ENCODE measurements at regions not wholly inside any gene's neighbourhood (a gene's known extent, or its start where the extent isn't known, plus 50 kb on each side); places are given as distances from the start of the nearest gene placed in this dataset.

DNA sequence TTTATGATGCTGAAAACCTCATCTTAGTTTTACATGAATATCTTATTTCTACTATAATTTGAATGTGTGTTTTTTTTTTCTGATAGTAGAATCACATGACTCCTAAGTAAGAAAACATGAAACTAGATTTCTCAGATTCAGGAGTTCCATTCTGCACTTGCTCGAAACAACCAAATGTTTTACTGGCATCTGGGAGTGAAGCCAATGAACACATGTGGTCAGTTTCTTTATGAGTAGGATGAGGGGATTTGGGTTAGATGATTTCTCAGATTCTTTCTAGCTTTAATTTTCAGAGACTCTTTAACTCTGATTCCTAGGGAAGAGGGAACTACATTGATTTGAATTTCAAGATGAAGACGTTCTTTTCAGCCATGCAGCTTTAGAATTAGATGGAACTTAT is 225.0 kb upstream of the NT5C1B start:
- DNase-seq, result no peak

DNA sequence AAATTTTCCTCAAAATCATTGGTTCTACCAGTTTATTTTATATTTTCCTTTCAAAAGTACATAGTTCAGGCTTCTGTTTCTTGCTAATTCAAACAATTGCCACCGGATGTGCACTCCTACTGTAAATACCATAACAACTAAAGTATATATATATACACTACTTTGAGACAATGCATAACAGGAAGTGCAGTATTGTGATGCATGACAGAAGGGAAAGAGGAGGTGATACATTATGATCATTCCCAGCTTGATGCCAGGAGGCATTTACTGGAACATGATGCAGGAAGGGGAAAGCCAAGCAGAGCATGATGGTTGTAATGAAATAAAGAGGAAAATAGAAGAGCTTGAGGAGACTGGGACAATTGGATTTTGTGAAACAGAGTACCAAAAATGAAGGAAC is 215.2 kb upstream of the NT5C1B start:
- DNase-seq, result no peak

DNA sequence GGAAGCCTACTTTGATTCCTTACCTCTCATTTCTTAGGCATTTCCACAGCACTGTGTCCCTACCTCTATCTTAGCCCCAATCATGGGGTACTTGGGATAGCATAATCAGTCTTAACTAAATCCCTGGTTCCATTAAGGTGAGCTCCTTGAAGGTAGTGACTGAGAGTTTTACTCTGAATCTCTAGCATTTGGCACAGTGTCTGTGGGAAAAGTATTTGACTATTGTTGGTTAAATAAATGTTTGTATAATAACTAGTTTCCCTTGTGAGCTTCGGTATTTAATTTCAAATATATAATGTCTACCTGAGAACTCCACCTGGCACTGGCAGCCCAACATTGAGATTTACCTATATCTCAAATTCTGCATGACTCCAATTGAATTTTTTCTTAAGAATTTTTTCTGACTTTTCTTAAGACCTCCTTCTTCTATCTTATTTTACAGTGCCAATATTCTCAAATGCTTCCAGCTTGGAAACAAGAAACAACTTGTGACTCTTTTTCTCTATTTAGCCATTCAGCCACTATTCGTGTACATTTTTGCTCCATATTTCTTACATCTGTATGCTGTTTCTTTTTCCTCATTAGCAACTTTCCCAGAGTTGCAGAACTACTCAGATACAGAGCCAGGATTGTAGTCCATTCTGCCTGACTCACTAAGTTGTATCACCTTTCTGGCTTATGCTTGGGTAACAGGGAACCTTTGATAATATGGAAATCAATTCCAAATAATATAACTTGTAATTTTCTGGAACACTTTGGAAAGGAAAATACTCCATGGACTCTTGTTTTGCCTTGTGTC is 214.0 kb upstream of the NT5C1B start:
- DNase-seq, result no peak

DNA sequence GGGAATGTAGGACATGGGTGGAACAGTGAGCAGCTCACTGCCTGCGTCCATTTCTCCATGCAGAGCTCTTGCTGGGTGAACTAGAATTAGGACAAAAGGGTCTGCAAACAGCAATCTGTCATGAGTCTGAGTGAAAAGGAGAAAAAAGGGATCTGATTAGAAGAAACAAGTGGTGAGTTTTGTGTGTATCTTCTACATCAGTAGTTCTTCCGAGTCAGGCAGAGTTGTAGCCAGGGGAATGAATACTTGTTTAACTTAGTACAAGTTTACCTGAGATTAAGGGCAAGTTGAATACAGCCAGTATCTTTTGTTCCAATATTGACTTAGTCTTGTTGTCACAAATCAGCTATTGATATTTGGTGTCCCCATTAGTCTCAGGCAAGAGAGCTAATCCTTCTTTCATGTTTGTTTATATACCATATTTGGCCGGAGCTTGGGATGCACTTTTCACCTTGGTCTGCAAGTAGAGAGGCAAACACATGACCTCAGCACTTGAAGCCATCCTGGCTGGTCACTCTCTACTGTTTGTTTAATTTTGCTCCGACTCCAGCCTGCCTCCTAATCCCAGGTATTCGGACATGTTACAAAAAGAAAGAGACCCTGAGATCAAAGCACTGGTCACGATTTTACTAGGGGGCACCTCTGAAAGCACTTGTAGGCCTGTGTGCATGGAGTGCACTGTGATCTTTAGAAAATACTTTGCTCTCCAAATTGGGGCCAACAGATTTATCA is 211.0 kb upstream of the NT5C1B start:
- DNase-seq, result no peak

DNA sequence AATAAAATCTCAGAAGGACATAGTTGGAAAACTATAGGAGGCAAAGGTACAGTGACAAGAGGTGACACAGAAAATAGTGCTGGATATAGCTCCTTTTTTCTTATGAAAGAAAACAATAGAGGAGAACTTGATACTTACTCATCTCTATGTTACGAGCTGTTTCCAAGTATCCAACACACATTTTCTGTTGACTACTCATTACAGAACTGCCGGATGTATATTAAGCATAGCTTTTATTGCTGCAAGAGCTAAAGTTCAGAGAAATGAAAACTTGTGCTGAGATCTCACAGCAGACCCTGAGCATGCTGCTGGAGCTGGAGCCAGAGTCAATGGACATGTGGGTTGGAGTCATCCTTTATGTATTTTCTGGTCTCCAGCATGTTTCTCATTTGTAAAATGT is 210.0 kb upstream of the NT5C1B start:
- DNase-seq, result no peak

DNA sequence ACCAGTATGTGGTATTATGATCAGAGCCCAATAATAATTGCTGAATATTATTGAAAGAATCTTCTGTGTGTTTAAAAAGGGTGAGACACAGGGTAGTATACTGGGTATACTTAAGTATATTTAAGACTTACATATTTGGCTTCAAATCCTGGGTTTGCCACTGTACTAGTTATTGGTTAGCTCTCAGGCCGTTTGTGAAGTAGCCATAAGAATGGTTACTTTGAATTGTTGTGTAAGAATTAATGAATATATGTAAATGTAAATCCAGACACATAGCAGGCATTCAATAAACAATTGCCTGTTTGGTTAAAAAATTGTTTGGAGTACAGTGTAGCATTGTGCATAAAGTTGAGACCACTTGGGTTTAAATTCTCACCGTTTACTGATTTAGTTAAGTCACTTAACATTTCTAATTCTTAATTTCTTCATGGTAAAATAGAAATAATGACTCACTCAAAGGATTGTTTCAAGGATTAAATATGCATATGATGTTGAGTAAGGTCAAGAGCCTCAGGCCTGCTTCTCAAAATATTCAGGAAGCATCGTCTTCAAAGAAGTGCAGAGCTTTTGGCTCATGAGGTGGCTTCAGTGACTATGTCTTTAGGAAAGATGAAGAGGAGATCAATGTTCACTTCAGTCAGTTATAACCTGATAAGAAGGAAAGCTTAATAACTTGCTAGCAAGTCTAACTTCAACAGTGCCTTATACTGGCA is 207.9 kb upstream of the NT5C1B start:
- no peak for DNase-seq

DNA sequence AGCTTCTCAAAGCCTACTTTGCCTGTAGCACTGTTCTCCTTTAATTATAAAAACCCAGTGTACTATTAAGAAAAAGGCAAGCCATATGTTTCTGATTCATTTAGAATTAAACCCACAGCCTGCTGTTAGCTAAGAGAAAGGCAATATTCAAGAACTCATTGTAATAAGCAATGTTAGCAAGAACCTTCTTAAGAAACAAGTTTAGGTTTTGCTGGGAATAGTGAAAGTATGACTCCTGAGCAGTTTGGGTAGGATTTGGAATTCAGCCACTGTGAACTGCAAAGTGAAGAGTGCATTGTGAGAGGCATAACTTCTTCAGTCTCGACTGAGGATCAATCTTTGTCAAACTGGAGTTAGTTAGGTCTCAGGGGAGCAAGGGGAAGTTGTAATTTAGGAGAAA is 206.5 kb upstream of the NT5C1B start:
- DNase-seq, result no peak

DNA sequence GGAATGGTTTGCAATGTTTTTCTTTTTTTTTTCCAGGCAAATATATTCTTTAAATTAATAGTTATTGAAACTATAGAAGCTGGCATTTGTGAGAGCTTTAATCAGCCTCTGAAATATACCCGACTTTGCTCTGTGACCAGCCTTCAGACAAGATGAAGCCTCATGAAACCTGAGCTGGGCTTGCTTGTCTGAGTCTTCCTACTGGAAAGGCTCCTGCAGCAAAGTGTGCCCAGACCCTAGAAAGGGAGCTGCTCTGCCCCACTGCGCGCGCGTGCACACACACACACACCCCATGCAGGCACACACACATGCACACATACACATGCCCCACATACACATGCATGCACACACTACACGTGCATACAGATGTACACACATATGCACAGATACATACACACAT is 203.3 kb upstream of the NT5C1B start:
- no peak for DNase-seq

DNA sequence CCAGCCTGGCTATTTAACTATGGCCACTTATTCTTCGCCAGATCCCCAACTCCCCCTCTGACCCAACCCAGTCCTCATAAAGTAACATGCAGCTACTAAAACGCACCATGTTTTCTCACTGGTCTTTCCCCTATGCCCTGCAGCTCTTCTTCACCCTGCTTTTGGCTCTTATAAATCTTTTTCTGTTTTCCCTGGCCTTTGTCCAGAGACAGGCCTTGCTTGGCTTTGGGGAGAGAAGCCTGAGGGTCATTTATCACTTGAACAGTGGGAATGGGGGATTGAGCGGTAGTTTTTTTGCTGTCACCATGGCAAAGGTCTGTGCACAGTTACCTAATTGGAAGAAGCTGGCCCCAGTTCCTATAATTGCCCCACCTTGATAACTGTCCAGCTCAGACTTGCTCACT is 202.9 kb upstream of the NT5C1B start:
- DNase-seq, result no peak

DNA sequence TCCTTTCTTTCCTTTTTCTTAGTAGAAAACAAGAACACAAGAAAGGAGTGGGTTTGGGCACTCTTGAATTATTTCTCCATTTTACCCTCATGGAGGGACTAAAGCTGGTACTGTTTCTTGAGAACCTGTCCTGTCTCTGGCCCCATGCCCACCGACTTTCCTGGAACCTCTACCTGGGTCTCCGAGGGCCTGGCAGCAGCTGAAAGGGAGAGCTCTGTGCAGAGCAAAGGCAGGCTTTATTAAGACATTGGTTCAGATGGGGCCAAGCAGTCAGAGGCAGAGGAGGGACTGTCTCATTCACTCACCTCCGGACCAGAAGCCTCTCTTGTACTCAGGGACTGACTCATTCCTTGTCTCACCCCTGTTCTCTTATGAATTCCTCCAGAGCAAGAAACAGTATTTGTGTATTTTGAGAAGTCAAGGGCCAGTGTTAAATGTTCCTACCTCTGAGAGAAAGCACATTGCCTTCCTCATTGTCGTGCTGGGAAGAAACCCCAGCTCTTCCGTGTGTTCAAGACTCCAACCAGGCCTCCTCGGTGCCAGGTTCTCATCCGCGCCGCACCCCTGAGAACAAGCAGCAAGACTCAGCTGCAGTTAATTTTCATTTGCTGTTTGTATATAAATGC is 201.9 kb upstream of the NT5C1B start:
- no peak for DNase-seq

DNA sequence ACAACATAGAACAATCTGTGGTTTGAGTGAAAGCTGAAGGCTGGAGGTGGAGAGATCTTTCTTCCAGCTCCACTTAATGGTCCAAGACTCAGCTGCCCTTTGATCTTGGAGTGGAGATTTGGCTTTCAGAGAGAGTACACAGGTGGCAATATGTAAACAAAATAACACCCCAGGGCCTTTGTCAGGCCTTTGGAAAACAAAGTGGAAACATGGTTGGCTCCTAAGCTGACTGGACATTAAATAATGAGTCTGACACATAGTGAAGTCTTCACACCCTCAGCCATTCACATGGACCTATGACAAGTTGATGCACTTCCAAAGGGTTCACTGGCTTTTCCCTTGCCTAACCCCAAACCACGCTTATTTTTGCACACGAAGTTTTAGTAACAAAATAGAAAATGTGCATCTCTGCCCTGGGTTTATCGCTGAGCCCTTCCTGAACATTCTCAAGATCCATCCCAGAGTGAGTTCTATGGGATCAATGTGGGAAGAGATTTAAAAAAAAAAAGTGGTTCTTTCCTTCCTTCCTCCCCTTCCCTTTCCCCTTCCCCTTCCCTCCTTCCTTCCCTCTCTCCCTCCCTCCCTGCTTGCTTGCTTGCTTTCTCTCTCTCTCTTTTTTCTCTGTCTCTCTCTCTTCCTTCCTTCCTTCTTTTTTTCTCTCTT is 201.3 kb upstream of the NT5C1B start:
- DNase-seq, result no peak

DNA sequence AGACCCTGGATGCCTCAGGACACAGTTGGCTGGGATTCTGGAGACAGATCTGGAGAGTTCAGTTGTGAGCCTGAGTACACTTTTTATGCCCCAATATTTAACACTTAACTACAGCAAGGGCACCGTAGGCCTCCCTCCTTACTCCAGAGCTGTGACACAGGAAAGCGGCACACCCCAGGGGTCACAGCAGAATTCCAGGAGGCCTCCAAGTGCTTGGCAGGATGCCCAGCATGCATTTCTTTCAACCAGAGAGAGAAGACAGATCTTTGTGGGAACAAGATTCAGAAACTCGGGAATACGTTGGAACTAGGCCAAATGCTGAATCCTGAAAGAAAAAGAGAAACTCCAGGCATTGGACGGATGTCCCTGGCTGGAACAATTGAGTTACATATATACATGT is 199.2 kb upstream of the NT5C1B start:
- no peak for DNase-seq

DNA sequence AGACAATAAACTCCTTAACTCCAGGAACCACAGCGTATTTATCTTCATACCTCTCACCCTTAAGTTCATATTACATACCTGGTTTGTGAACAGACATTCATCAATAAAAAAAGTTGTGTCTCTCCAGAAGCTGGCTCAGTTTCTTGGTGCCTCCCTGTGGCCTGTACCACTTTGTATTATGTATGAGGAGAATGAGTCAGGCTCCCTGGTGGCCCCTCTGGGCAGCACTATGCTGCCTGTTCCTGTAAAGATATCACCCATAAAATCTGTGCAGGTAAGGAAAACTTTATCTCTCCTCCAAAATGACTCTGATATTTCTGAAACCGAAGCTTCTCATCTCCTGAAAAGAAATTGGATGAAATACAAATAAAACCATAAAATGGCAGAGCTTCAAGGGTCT is 198.4 kb upstream of the NT5C1B start:
- DNase-seq, result no peak

DNA sequence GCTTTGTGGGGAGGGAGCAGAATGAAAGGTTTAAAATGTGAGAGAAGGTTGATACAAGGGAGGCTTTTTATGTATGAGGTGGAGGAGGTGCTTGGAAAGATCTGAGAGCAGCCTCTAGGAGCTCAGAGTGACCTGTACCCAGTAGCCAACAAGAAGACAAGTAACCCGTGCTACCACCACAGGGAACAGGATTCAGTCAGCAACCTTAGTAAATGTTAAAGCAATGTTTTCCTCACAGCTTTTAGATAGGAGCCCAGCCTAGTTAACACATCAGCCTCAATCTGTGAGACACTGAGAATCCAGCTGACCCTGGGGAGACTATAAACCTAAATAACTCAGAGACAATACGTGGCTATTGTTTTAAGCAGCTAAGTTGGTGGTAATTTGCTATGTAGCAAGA is 194.9 kb upstream of the NT5C1B start:
- no peak for DNase-seq

DNA sequence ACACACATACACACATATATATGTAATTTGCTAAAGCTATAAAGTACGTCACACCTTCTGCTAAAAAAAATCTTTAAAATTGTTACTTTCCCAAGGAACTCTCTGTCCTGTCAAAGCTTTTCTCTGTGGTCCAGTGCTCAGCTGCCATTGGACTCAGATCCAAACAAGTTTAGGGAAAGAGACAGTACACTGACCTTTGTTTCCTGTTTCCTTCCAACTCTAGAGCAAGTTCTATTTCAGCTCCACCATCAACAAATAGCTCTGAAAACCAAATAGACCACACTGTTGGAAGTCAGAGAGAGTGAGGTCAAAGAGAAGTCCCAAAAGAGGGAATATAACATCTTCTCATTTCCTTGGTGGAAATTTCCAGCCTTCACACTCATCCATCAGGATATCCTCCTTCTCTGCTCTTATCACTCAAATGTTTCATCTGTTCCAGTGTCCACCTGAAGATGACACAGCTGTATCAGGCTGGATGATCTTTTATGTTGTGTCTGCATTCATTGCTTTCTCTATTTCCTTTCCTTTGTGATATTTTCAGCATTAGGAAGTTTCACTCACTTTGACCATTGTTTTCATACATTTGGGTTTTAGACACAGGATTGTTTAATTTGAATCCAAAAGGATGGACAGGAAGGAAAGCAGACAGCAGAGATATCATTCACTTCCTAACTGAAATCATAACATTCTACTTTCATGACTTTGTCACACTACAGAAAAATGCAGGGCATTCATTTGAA is 192.3 kb upstream of the NT5C1B start:
- no peak for DNase-seq

DNA sequence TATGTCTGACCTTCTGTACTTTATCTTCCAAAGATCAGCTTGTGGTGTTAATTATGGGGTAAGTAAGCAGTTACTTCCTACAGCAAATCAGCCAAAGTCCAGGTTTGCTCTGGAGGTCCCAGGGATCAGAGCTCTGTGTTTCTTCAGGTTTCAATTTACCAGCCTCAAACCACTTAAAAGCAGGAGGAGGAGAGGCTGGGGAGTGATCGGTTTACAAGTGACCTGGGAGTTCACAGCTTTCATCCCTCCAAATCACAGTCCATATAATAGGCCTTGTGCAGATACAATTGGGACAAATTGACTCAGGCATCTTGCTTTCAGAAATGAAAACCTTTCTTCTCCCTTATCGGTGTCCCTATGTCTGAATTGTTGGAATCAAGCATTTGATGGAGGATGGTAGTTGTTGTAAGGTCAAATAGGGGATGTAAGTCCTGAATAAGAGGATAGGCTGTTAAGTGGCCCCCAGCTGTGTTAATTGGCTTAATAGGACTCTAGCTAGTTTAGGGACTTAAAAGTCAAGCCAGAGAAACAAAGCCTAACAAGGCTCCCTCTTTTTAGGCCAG is 188.0 kb upstream of the NT5C1B start:
- DNase-seq, result no peak

DNA sequence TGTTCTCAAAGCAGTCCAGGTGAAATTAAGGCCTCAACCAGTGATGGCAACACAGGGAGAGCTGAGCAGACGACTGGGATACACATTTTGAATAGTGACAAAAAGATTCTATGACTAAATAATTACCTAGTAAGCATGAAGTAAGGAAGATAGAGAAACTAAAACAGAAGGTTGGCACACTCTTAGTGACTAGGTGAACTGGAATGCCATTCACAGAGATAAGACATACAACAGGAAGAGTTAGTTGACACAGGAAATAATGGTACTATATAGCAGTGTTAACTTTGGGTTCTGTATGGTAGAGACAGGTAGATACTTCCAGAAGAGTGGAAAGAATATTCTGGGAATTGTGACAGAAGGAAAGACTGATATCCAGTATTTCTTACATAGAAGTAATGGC is 181.8 kb upstream of the NT5C1B start:
- DNase-seq, result no peak

DNA sequence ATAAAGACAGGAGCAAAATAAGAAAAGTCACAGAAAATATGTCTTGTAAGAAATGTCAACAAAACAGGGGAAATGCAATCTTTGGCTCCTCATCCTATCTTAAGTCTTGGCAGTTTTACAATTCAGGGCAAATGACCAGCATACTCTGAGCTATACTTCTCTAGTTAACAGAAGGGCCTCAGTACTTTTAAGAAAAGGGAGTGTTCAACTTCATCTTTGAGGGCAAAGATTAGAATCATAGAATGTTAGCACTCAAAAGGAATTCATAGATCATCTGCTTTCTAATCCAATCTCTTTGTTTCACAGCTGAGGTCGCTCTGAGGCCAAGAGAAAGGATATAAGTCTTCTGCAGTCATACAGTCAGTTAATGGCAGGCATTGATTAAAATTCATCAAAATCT is 174.0 kb upstream of the NT5C1B start:
- DNase-seq, result no peak

DNA sequence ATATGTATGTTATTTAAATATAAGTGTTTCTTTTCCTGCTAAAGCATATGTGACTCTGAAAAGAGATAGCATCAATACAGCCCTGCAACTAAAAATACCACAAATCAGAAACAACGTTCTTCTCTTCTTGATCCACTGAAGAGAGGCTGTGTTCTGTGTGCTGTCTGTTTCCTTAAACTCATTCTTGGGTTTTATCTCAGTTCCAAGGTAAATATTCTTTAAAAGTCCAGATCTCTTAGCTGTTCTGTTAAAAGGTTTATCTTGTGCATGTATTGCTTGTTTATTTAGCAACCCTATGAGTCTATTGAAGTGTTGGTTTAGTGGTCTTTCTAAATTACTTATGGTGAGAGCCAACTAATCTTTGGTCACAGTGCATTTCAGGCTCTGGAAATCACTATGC is 173.3 kb upstream of the NT5C1B start:
- no peak for DNase-seq

DNA sequence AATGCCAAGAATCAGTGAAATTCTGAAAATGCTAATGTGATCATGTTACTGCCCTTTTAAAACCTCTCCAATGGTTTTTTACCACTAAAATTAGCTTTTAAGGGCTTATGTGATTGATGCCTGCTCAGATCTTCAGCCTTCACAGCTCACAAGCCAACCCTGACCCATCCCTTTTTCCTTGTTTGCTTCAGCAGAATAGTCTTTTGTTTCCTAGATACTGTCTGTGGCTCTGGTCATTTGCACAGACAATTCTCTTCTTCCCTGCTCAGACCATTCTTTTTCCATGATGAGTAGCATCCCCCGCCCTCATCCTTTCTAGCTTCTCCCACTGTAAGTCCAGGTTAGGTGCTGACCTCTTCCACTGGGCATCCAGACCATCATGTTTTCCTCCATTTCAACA is 164.9 kb upstream of the NT5C1B start:
- DNase-seq, result no peak

DNA sequence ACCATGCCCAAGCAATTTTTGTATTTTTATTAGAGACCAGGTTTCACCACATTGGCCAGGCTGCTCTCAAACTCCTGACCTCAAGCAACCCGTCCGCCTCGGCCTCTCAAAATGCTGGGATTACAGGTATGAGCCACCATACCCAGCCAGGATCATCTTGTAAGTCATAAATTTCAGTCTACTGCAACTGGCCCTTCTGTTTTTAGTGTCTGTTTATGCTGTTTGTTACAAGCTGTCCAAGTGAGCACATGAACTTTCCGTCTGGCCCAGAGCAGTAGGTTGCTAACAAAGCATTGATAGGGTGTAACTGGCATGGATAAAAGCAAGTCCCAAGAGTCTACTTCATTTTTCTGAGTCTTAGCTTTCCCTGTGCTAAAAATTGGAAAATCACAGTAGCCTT is 164.4 kb upstream of the NT5C1B start:
- DNase-seq, result no peak

Measured in hematopoietic multipotent progenitor cell treated with erythropoietin and hydrocortisone succinate and interleukin-3 and kit ligand, for 4 days (in vitro differentiated cells).